Activated CD8-positive, alpha-beta memory T cell treated with anti-CD3 and anti-CD28 coated beads for 36 hours (primary cell): ENCODE measurements at regions not wholly inside any gene's neighbourhood (a gene's known extent, or its start where the extent isn't known, plus 50 kb on each side); places are given as distances from the start of the nearest gene placed in this dataset.

Source experiments
- CTCF ChIA-PET: fragments of 350-600 bp; sonication (Branson Sonifier 250); formaldehyde crosslinking; loops from one replicate; lab custom pipeline; 2021; ENCODE audit warnings: antibody characterized with exemption; lab: Charles Lee
- POLR2A ChIA-PET: fragments of 350-600 bp; sonication (Branson Sonifier 250); formaldehyde crosslinking; loops from one replicate; lab custom pipeline; 2021; ENCODE audit warnings: antibody characterized with exemption; lab: Charles Lee

GRCh38 chr6:109296971-109297372 is 85.3 kb downstream of the CD164 start:
- CTCF ChIA-PET: no interaction called here
- POLR2A ChIA-PET: no interaction called here

GRCh38 chr6:109296452-109296851 is 85.8 kb downstream of the CD164 start:
- CTCF ChIA-PET: no interaction called here
- POLR2A ChIA-PET: no interaction called here

- ChIA-PET CTCF (no interaction called here), POLR2A (no interaction called here)
Observed at GRCh38 chr6:109295774-109296156, 86.5 kb downstream of the CD164 start.

- CTCF ChIA-PET: no interaction called here
- POLR2A ChIA-PET: no interaction called here
Observed at GRCh38 chr6:109295109-109295773, 87.0 kb downstream of the CD164 start.

- ChIA-PET POLR2A (no interaction called here), CTCF (no interaction called here)
Observed at GRCh38 chr6:109292983-109293586, 89.2 kb downstream of the CD164 start.

- CTCF ChIA-PET: no interaction called here
- POLR2A ChIA-PET: no interaction called here
Observed at GRCh38 chr6:109292420-109292819, 89.8 kb downstream of the CD164 start.

GRCh38 chr6:109291902-109292301 is 90.4 kb downstream of the CD164 start:
- ChIA-PET POLR2A (no interaction called here), CTCF (no interaction called here)

GRCh38 chr6:109290143-109290931 is 91.9 kb downstream of the CD164 start:
- CTCF ChIA-PET: interaction anchor here (0.7 kb wide), 1 partner anchor 87 kb away, joined by 3 read pairs; no protein-coding TSS in a partner anchor
- POLR2A ChIA-PET: no interaction called here

- ChIA-PET POLR2A (no interaction called here), CTCF (no interaction called here)
Observed at GRCh38 chr6:109285366-109285765, 96.9 kb downstream of the CD164 start.

- CTCF ChIA-PET: no interaction called here
- POLR2A ChIA-PET: no interaction called here
Observed at GRCh38 chr6:109284675-109285074, 97.6 kb downstream of the CD164 start.

GRCh38 chr6:109282756-109283155 is 99.5 kb downstream of the CD164 start:
- CTCF ChIA-PET: no interaction called here
- POLR2A ChIA-PET: interaction anchor here (0.7 kb wide), 1 partner anchor 187 kb away, joined by 3 read pairs; no protein-coding TSS in a partner anchor

- CTCF ChIA-PET: no interaction called here
Observed at GRCh38 chr6:109279628-109280027, 102.6 kb downstream of the CD164 start.

GRCh38 chr6:109271622-109272021 is 110.6 kb downstream of the CD164 start:
- CTCF ChIA-PET: no interaction called here
- POLR2A ChIA-PET: no interaction called here

More at GRCh38 chr6:109279628-109280027, 102.6 kb downstream of the CD164 start:
- POLR2A ChIA-PET: no interaction called here

- ChIA-PET POLR2A (no interaction called here), CTCF (no interaction called here)
Observed at GRCh38 chr6:109269953-109270517, 112.2 kb downstream of the CD164 start.

- CTCF ChIA-PET: no interaction called here
- POLR2A ChIA-PET: no interaction called here
Observed at GRCh38 chr6:109269057-109269456, 113.2 kb downstream of the CD164 start.

GRCh38 chr6:109265530-109265929 is 116.7 kb downstream of the CD164 start:
- CTCF ChIA-PET: interaction anchor here (0.6 kb wide), 1 partner anchor 141 kb away, joined by 3 read pairs; no protein-coding TSS in a partner anchor
- POLR2A ChIA-PET: no interaction called here

- POLR2A ChIA-PET: no interaction called here
- CTCF ChIA-PET: no interaction called here
Observed at GRCh38 chr6:109263873-109264700, 118.2 kb downstream of the CD164 start.

- ChIA-PET CTCF (no interaction called here), POLR2A (no interaction called here)
Observed at GRCh38 chr6:109262261-109262660, 120.0 kb downstream of the CD164 start.

GRCh38 chr6:109261811-109262210 is 120.5 kb downstream of the CD164 start:
- CTCF ChIA-PET: no interaction called here
- POLR2A ChIA-PET: no interaction called here
